K562 (cell line): ENCODE measurements at regions not wholly inside any gene's neighbourhood (a gene's known extent, or its start where the extent isn't known, plus 50 kb on each side); places are given as distances from the start of the nearest gene placed in this dataset.

ENCODE experiments used
- FOS ChIP-seq: IDR thresholded peaks from 3 replicates; pipeline ENCODE4 v1.6.1; 2011; ENCODE audit not compliant: insufficient read length; ENCODE audit errors: extremely low read depth
- FOSL1 ChIP-seq: fragments of 200-800 bp; sonication (Bioruptor generic); conservative IDR thresholded peaks from 2 replicates; pipeline ENCODE4 v1.6.1; 2016; ENCODE audit warnings: missing genetic modification characterization, missing compliant biosample characterization
- HMG20A ChIP-seq: fragments of 450-650 bp; formaldehyde crosslinking; conservative IDR thresholded peaks from 2 replicates; pipeline ENCODE4 v1.4.0; 2020; ENCODE audit warnings: mild to moderate bottlenecking, mixed read lengths
- LARP7 ChIP-seq: fragments of 450-650 bp; IDR thresholded peaks from 2 replicates; pipeline ENCODE4 v1.6.1; 2016
- MXI1 ChIP-seq: IDR thresholded peaks from 2 replicates; pipeline ENCODE4 v1.6.1; 2011; ENCODE audit warnings: low read depth, mild to moderate bottlenecking, improper control_type of control experiment, low read length
- NCOA1 ChIP-seq: fragments of 450-650 bp; IDR thresholded peaks from 2 replicates; pipeline ENCODE4 v1.6.1; 2016; ENCODE audit warnings: low read depth
- PKNOX1 ChIP-seq: fragments of 450-650 bp; IDR thresholded peaks from 2 replicates; pipeline ENCODE4 v1.6.1; 2016
- POLR3G ChIP-seq: IDR thresholded peaks from 2 replicates; pipeline ENCODE4 v1.6.1; 2011; ENCODE audit not compliant: insufficient read length, insufficient replicate concordance; ENCODE audit errors: extremely low read depth
- RNF219 ChIP-seq: fragments of 250-450 bp; sonication (Bioruptor Pico); IDR thresholded peaks from 2 replicates; pipeline ENCODE4 v1.5.0; 2022; ENCODE audit warnings: mild to moderate bottlenecking
- STAT5B ChIP-seq: fragments of 250-450 bp; sonication (Bioruptor Pico); IDR thresholded peaks from 2 replicates; pipeline ENCODE4 v1.8.0; 2021; ENCODE audit warnings: mild to moderate bottlenecking, inconsistent platforms
- WHSC1 ChIP-seq: IDR thresholded peaks from one replicate; pipeline ENCODE4 v1.6.1; 2012; ENCODE audit warnings: low read length, control low read depth, inconsistent platforms
- ZNF318 ChIP-seq, 2 experiments: fragments of 450-650 bp; IDR thresholded peaks; 2 replicates each; pipeline ENCODE4 v1.6.1; 2016; ENCODE audit warnings: mild to moderate bottlenecking in 2 of 2, borderline replicate concordance in 1 of 2, low read depth in 1 of 2, moderate library complexity in 1 of 2
- ZNF431 ChIP-seq: sonication (generic); formaldehyde crosslinking; IDR thresholded peaks from 2 replicates; pipeline ENCODE4 v1.8.0; 2022; ENCODE audit warnings: mild to moderate bottlenecking, missing genetic modification reagents
- ZNF57 ChIP-seq: fragments of 450-650 bp; formaldehyde crosslinking; IDR thresholded peaks from 2 replicates; pipeline ENCODE4 v1.4.0; 2020; ENCODE audit warnings: mild to moderate bottlenecking, moderate library complexity

GRCh38 chr7:10860516-10860915, 113.2 kb upstream of the PHF14 start (continued):
- TF ChIP-seq ZNF318 (IDR thresholded peaks at IDR 0.05; ENCODE audit: borderline replicate concordance in 1 of 2, low read depth in 1 of 2) (no peak), FOSL1 (tag) (peak; percentile 83), LARP7 (no peak), STAT5B (CRISPR knock-in tag) (no peak), RNF219 (no peak), ZNF57 (no peak), ZNF431 (CRISPR knock-in tag) (no peak), POLR3G (no peak), NCOA1 (no peak), WHSC1 (no peak), HMG20A (CRISPR knock-in tag) (no peak), MXI1 (no peak), PKNOX1 (0 out of 2 replicates have a peak, but pooled peaks have one; percentile 23), FOS (no peak)
